HCT116 (cell line): ENCODE measurements at regions not wholly inside any gene's neighbourhood (a gene's known extent, or its start where the extent isn't known, plus 50 kb on each side); places are given as distances from the start of the nearest gene placed in this dataset.

Experiments used
- ATAC-seq: fragments of 200-7000 bp; cut with Tn5 transposase; 2 replicates; pipeline ENCODE4 v1.9.1; 2020; ENCODE audit warnings: mild to moderate bottlenecking, moderate library complexity
- BruUV-seq: library from RNA; stranded (reverse); fragments of 400-500 nt; replicated peaks from 2 replicates; lab custom pipeline; 2021; lab: Mats Ljungman, UMichigan
- CTCF ChIA-PET: fragments of 300-600 bp; sonication (Branson Sonifier 250); formaldehyde crosslinking; loops from one replicate; lab custom pipeline; 2021; ENCODE audit warnings: antibody characterized with exemption; lab: Charles Lee
- POLR2A ChIA-PET: fragments of 300-600, 350-600 bp; sonication (Branson Sonifier 250); formaldehyde crosslinking; loops from one replicate; lab custom pipeline; 2021; ENCODE audit warnings: antibody characterized with exemption; lab: Charles Lee
- RAD21 ChIA-PET, 2 experiments: fragments of 300-600 bp; sonication (Branson Sonifier 250); formaldehyde crosslinking; loops; one replicate each; lab custom pipeline; 2023; ENCODE audit warnings: low total read pairs in 2 of 2; ENCODE audit not compliant: uncharacterized antibody in 2 of 2, unreplicated experiment in 2 of 2, low non-redundant PET in 1 of 2; lab: Charles Lee
- DNase-seq: peaks from one replicate; pipeline ENCODE4 v3.0.0-alpha.2; 2010; ENCODE audit warnings: low read depth, low spot score
- H2AFZ ChIP-seq: fragments of 200-600 bp; shearing (Covaris generic), sonication (generic); 2 replicates; pipeline ENCODE4 v1.6.1; 2017; ENCODE audit warnings: low read depth, mixed run types, mixed read lengths, antibody characterized with exemption, low read length; ENCODE audit not compliant: poor library complexity, severe bottlenecking
- H3K27ac ChIP-seq: 2 replicates; pipeline ENCODE4 v1.5.1; 2012; ENCODE audit warnings: low read depth, low read length
- H3K27me3 ChIP-seq: fragments of 200-600 bp; sonication (generic); 2 replicates; pipeline ENCODE4 v1.6.1; 2016; ENCODE audit warnings: mixed run types, low read length, mixed read lengths; ENCODE audit not compliant: insufficient read depth
- H3K36me3 ChIP-seq, 2 experiments: fragments of 200-500 bp in 1 of 2; fragments of 200-600 bp in 1 of 2; sonication (Bioruptor generic) in 1 of 2; sonication (generic) in 1 of 2; 2 replicates each; pipeline versions ENCODE4 v1.5.1 to v1.6.1; 2014 to 2016; ENCODE audit warnings: low read length in 2 of 2, inconsistent platforms in 1 of 2, mixed read lengths in 1 of 2, mixed run types in 1 of 2; ENCODE audit not compliant: insufficient read depth in 2 of 2, control insufficient read depth in 1 of 2
- H3K4me1 ChIP-seq, 2 experiments: fragments of 200-600 bp in 1 of 2; sonication (generic) in 1 of 2; 2 replicates each; pipeline versions ENCODE4 v1.5.1 to v1.6.1; 2012 to 2017; ENCODE audit warnings: low read length in 2 of 2, inconsistent platforms in 1 of 2, mild to moderate bottlenecking in 1 of 2, mixed read lengths in 1 of 2, mixed run types in 1 of 2, moderate library complexity in 1 of 2; ENCODE audit not compliant: insufficient read depth in 2 of 2, control insufficient read depth in 1 of 2
- H3K4me2 ChIP-seq: fragments of 200-600 bp; sonication (generic); 2 replicates; pipeline ENCODE4 v1.6.1; 2017; ENCODE audit warnings: mixed run types, low read length, mixed read lengths
- H3K4me3 ChIP-seq, 2 experiments: fragments of 200-600 bp in 1 of 2; sonication (generic) in 1 of 2; replicated peaks in 1 of 2; 2 replicates each; pipeline ENCODE4 v1.5.1; 2011 to 2016; ENCODE audit warnings: low read length in 2 of 2, control low read depth in 1 of 2, low read depth in 1 of 2, mild to moderate bottlenecking in 1 of 2, mixed read lengths in 1 of 2, mixed run types in 1 of 2
- H3K79me2 ChIP-seq: fragments of 200-600 bp; sonication (generic); 2 replicates; pipeline ENCODE4 v1.6.1; 2017; ENCODE audit warnings: mild to moderate bottlenecking, mixed run types, low read length, moderate library complexity, mixed read lengths; ENCODE audit not compliant: insufficient read depth
- H3K9ac ChIP-seq: fragments of 200-600 bp; sonication (generic); 2 replicates; pipeline ENCODE4 v1.6.1; 2016; ENCODE audit warnings: low read length, mixed read lengths
- H3K9me2 ChIP-seq: fragments of 200-600 bp; sonication (generic), shearing (Covaris generic); 2 replicates; pipeline ENCODE4 v1.6.1; 2017; ENCODE audit warnings: mixed run types, mild to moderate bottlenecking, moderate library complexity; ENCODE audit not compliant: insufficient read depth
- H3K9me3 ChIP-seq, 2 experiments: fragments of 200-500 bp in 1 of 2; fragments of 200-600 bp in 1 of 2; sonication (Bioruptor generic) in 1 of 2; sonication (generic) in 1 of 2; 2 replicates each; pipeline ENCODE4 v1.6.1; 2014 to 2017; ENCODE audit warnings: low read length in 2 of 2, mixed read lengths in 2 of 2, inconsistent platforms in 1 of 2, low read depth in 1 of 2, mild to moderate bottlenecking in 1 of 2, mixed run types in 1 of 2, moderate library complexity in 1 of 2; ENCODE audit not compliant: control insufficient read depth in 1 of 2, insufficient read depth in 1 of 2
- H4K20me1 ChIP-seq: fragments of 200-600 bp; sonication (generic), shearing (Covaris generic); 2 replicates; pipeline ENCODE4 v1.6.1; 2017; ENCODE audit warnings: mixed run types, mild to moderate bottlenecking, moderate library complexity; ENCODE audit not compliant: insufficient read depth
- ATF3 ChIP-seq: IDR thresholded peaks from 2 replicates; pipeline ENCODE4 v1.6.1; 2012
- CBX3 ChIP-seq: IDR thresholded peaks from 2 replicates; pipeline ENCODE4 v1.6.1; 2012; ENCODE audit warnings: low read depth
- EGR1 ChIP-seq: IDR thresholded peaks from 2 replicates; pipeline ENCODE4 v1.6.1; 2012; ENCODE audit warnings: low read depth
- ELF1 ChIP-seq: IDR thresholded peaks from 2 replicates; pipeline ENCODE4 v1.6.1; 2012; ENCODE audit warnings: low read depth, borderline replicate concordance
- FOSL1 ChIP-seq: IDR thresholded peaks from 2 replicates; pipeline ENCODE4 v1.6.1; 2012; ENCODE audit warnings: low read depth
- SRF ChIP-seq: IDR thresholded peaks from 2 replicates; pipeline ENCODE4 v1.6.1; 2012; ENCODE audit warnings: low read depth
- intact Hi-C: fragments of 100-400 bp; cut with micrococcal nuclease; formaldehyde crosslinking; loops from 2 replicates; pipeline ENCODE4 v1.10.0; 2022

- Histone ChIP-seq H3K4me2 (no peak overlapping the region), H3K9me2 (no peaks in the 10 kb centered on the region), H2AFZ (no peak overlapping the region), H3K79me2 (no peaks in the 10 kb centered on the region), H3K9ac (no peak overlapping the region), H3K4me1 (no peaks in the 10 kb centered on the region), H3K4me3 (no peak overlapping the region), H4K20me1 (no peaks in the 10 kb centered on the region), H3K27ac (no peak overlapping the region), H3K27me3 (no peaks in the 10 kb centered on the region), H3K36me3 (no peaks in the 10 kb centered on the region), H3K9me3 (no peaks in the 10 kb centered on the region)
- no peak for TF ChIP-seq FOSL1
- 0 out of 2 replicates have a peak, but pooled peaks have one; percentile 29 for TF ChIP-seq CBX3
- no TSS peak for BruUV-seq
- no peak for DNase-seq
- RAD21 ChIA-PET, result interaction anchor here in 1 of 2 experiments (0.5 kb wide), 1 partner anchor 146 kb away, joined by 3 read pairs; no protein-coding TSS in a partner anchor
- no peak for ATAC-seq
- CTCF ChIA-PET, result no interaction called here
- intact Hi-C loops, result no loop called here
- POLR2A ChIA-PET, result no interaction called here
Measured at GRCh38 chr3:66095295-66096001, 56.7 kb upstream of the MAGI1 start.

GRCh38 chr3:66093981-66094380, 55.3 kb upstream of the MAGI1 start:
- Histone ChIP-seq H3K27me3 (no peaks in the 10 kb centered on the region), H3K9me3 (no peaks in the 10 kb centered on the region)

More at GRCh38 chr3:66093981-66094380, 55.3 kb upstream of the MAGI1 start:
- Histone ChIP-seq H3K36me3 (no peaks in the 10 kb centered on the region), H2AFZ (no peak overlapping the region), H4K20me1 (no peaks in the 10 kb centered on the region), H3K9me2 (no peaks in the 10 kb centered on the region), H3K27ac (no peak overlapping the region), H3K79me2 (no peaks in the 10 kb centered on the region), H3K4me3 (no peak overlapping the region), H3K4me2 (no peak overlapping the region), H3K9ac (no peak overlapping the region), H3K4me1 (no peaks in the 10 kb centered on the region)
- DNase-seq (no peak), ATAC-seq (no peak)
- BruUV-seq, result no TSS peak
- intact Hi-C loops, result no loop called here
- TF ChIP-seq SRF, result no peak
- TF ChIP-seq ELF1, result no peak
- TF ChIP-seq EGR1, result no peak
- TF ChIP-seq ATF3, result no peak
- ChIA-PET POLR2A (no interaction called here), CTCF (no interaction called here), RAD21 (no interaction called here)
